ENCODE measurements at regions not wholly inside any gene's neighbourhood (a gene's known extent, or its start where the extent isn't known, plus 50 kb on each side); places are given as distances from the start of the nearest gene placed in this dataset.

- no peak overlapping the region for H3K4me3 ChIP-seq (ENCODE audit: low read depth, low read length)
- no peak for DNase-seq (ENCODE audit: low read depth)
- POLR2A ChIA-PET = no interaction called here
- no peaks in the 10 kb centered on the region for H3K27me3 ChIP-seq (ENCODE audit: control insufficient read depth, insufficient read depth, low read length)
- CTCF ChIA-PET = no interaction called here
- H3K36me3 ChIP-seq (ENCODE audit: control insufficient read depth, insufficient read depth, low read length) = no peaks in the 10 kb centered on the region
- no peak for TF ChIP-seq CTCF (IDR thresholded peaks at IDR 0.05; ENCODE audit: insufficient read depth, low read depth, low read length)
These were observed 448.5 kb upstream of the RPS6KA3 start for GRCh38 chrX:20715176-20715575.

GRCh38 chrX:20712811-20713210 is 446.1 kb upstream of the RPS6KA3 start:
- POLR2A ChIA-PET = no interaction called here

GRCh38 chrX:20711366-20711765 is 444.7 kb upstream of the RPS6KA3 start:
- DNase-seq (ENCODE audit: low read depth) = no peak
- Histone ChIP-seq H3K4me3 (ENCODE audit: low read depth, low read length) (no peak overlapping the region), H3K36me3 (ENCODE audit: control insufficient read depth, insufficient read depth, low read length) (no peaks in the 10 kb centered on the region), H3K27me3 (ENCODE audit: control insufficient read depth, insufficient read depth, low read length) (no peaks in the 10 kb centered on the region)
- no peak for TF ChIP-seq CTCF (IDR thresholded peaks at IDR 0.05; ENCODE audit: insufficient read depth, low read depth, low read length)
- POLR2A ChIA-PET = no interaction called here
- CTCF ChIA-PET = no interaction called here

More at GRCh38 chrX:20712811-20713210, 446.1 kb upstream of the RPS6KA3 start:
- Histone ChIP-seq H3K27me3 (ENCODE audit: control insufficient read depth, insufficient read depth, low read length) (no peaks in the 10 kb centered on the region), H3K36me3 (ENCODE audit: control insufficient read depth, insufficient read depth, low read length) (no peaks in the 10 kb centered on the region), H3K4me3 (ENCODE audit: low read depth, low read length) (no peak overlapping the region)
- CTCF ChIA-PET = no interaction called here
- no peak for TF ChIP-seq CTCF (IDR thresholded peaks at IDR 0.05; ENCODE audit: insufficient read depth, low read depth, low read length)
- DNase-seq (ENCODE audit: low read depth) = no peak

- no peak for TF ChIP-seq CTCF (IDR thresholded peaks at IDR 0.05; ENCODE audit: insufficient read depth, low read depth, low read length)
- Histone ChIP-seq H3K36me3 (ENCODE audit: control insufficient read depth, insufficient read depth, low read length) (no peaks in the 10 kb centered on the region), H3K4me3 (ENCODE audit: low read depth, low read length) (no peak overlapping the region), H3K27me3 (ENCODE audit: control insufficient read depth, insufficient read depth, low read length) (no peaks in the 10 kb centered on the region)
- CTCF ChIA-PET = no interaction called here
- POLR2A ChIA-PET = no interaction called here
- no peak for DNase-seq (ENCODE audit: low read depth)
These were observed 426.4 kb upstream of the RPS6KA3 start for GRCh38 chrX:20693078-20693477.

- no peak for DNase-seq (ENCODE audit: low read depth)
- CTCF ChIA-PET = no interaction called here
- H3K4me3 ChIP-seq (ENCODE audit: low read depth, low read length) = no peak overlapping the region
- no peaks in the 10 kb centered on the region for H3K36me3 ChIP-seq (ENCODE audit: control insufficient read depth, insufficient read depth, low read length)
- POLR2A ChIA-PET = no interaction called here
- no peaks in the 10 kb centered on the region for H3K27me3 ChIP-seq (ENCODE audit: control insufficient read depth, insufficient read depth, low read length)
- no peak for TF ChIP-seq CTCF (IDR thresholded peaks at IDR 0.05; ENCODE audit: insufficient read depth, low read depth, low read length)
These were observed 419.5 kb upstream of the RPS6KA3 start for GRCh38 chrX:20686256-20686655.

Data from BJ (cell line).